Endothelial cell of umbilical vein (primary cell): ENCODE measurements at regions not wholly inside any gene's neighbourhood (a gene's known extent, or its start where the extent isn't known, plus 50 kb on each side); places are given as distances from the start of the nearest gene placed in this dataset.

Source experiments
- BruUV-seq: library from RNA; stranded (reverse); fragments of 400-500 nt; replicated peaks from 2 replicates; lab custom pipeline; 2021; lab: Mats Ljungman, UMichigan
- CTCF ChIA-PET: fragments of 300-600, 350-600 bp; sonication (Branson Sonifier 250); formaldehyde crosslinking; loops from one replicate; lab custom pipeline; 2021; ENCODE audit warnings: antibody characterized with exemption, inconsistent platforms; lab: Charles Lee
- POLR2A ChIA-PET: fragments of 300-600, 350-600 bp; sonication (Branson Sonifier 250); formaldehyde crosslinking; loops from one replicate; lab custom pipeline; 2021; ENCODE audit warnings: antibody characterized with exemption, inconsistent platforms; lab: Charles Lee
- DNase-seq: peaks from one replicate; pipeline ENCODE4 v3.0.0-alpha.2; 2011; ENCODE audit warnings: low read depth, low spot score
- FAIRE-seq: peaks from 2 replicates; lab custom pipeline; 2011; peaks lifted over from hg19 to GRCh38; lab: Jason Lieb, UNC
- H2AFZ ChIP-seq: 2 replicates; pipeline ENCODE4 v1.6.0; 2012; ENCODE audit warnings: low read depth, low read length, control low read depth, inconsistent platforms
- H3K27ac ChIP-seq: 2 replicates; pipeline ENCODE4 v1.5.1; 2011; ENCODE audit warnings: low read depth, mild to moderate bottlenecking, control low read depth, low read length, moderate library complexity; ENCODE audit not compliant: insufficient read depth
- H3K27me3 ChIP-seq, 2 experiments: 2 replicates each; pipeline versions ENCODE4 v1.6.0 to v1.6.1; 2011; ENCODE audit warnings: low read length in 2 of 2, mixed read lengths in 1 of 2; ENCODE audit not compliant: control insufficient read depth in 2 of 2, insufficient read depth in 2 of 2
- H3K36me3 ChIP-seq, 2 experiments: 2 replicates in 1 of 2; 3 replicates in 1 of 2; pipeline ENCODE4 v1.5.1; 2011; ENCODE audit warnings: low read length in 2 of 2, mild to moderate bottlenecking in 1 of 2, moderate library complexity in 1 of 2; ENCODE audit not compliant: control insufficient read depth in 2 of 2, insufficient read depth in 2 of 2; ENCODE audit errors: extremely low read depth in 1 of 2
- H3K4me1 ChIP-seq: 3 replicates; pipeline ENCODE4 v1.5.1; 2011; ENCODE audit warnings: mild to moderate bottlenecking, low read length; ENCODE audit not compliant: control insufficient read depth, insufficient read depth; ENCODE audit errors: extremely low read depth
- H3K4me2 ChIP-seq: 2 replicates; pipeline ENCODE4 v1.6.1; 2011; ENCODE audit warnings: low read length, control low read depth, mixed read lengths; ENCODE audit not compliant: insufficient read depth
- H3K4me3 ChIP-seq, 3 experiments: fragments of 200-600 bp in 1 of 3; sonication (generic), shearing (Covaris generic) in 1 of 3; replicated peaks in 1 of 3; 2 replicates each; pipeline ENCODE4 v1.5.1; 2011 to 2016; ENCODE audit warnings: control low read depth in 3 of 3, low read length in 3 of 3, mild to moderate bottlenecking in 2 of 3, inconsistent platforms in 1 of 3, low read depth in 1 of 3, moderate library complexity in 1 of 3; ENCODE audit not compliant: insufficient read depth in 1 of 3
- H3K79me2 ChIP-seq: 2 replicates; pipeline ENCODE4 v1.6.0; 2012; ENCODE audit warnings: low read length, inconsistent platforms; ENCODE audit not compliant: control insufficient read depth, insufficient read depth
- H3K9ac ChIP-seq: replicated peaks from 2 replicates; pipeline ENCODE3; 2011; ENCODE audit warnings: low read length, control low read depth; ENCODE audit not compliant: insufficient read depth; ENCODE audit errors: extremely low read depth
- H3K9me1 ChIP-seq: replicated peaks from 3 replicates; pipeline ENCODE4 v1.6.0; 2011; ENCODE audit warnings: mild to moderate bottlenecking, low read length; ENCODE audit not compliant: control insufficient read depth, insufficient read depth; ENCODE audit errors: extremely low read depth
- H3K9me3 ChIP-seq: replicated peaks from 2 replicates; pipeline ENCODE4 v1.5.1; 2012; ENCODE audit warnings: low read length, inconsistent platforms; ENCODE audit not compliant: control insufficient read depth, insufficient read depth
- H4K20me1 ChIP-seq: replicated peaks from 2 replicates; pipeline ENCODE3; 2011; ENCODE audit warnings: mild to moderate bottlenecking, low read length; ENCODE audit not compliant: control insufficient read depth, insufficient read depth; ENCODE audit errors: extremely low read depth
- CTCF ChIP-seq, 2 donors: IDR thresholded peaks; 1 replicate in 1 of 2; 2 replicates in 1 of 2; pipeline ENCODE4 v1.5.1; 2011; ENCODE audit warnings: low read length in 2 of 2, mild to moderate bottlenecking in 2 of 2, moderate library complexity in 2 of 2, control low read depth in 1 of 2, inconsistent platforms in 1 of 2, low read depth in 1 of 2; ENCODE audit not compliant: insufficient read depth in 1 of 2; ENCODE audit errors: extremely low read depth in 1 of 2
- EZH2 ChIP-seq: IDR thresholded peaks from 2 replicates; pipeline ENCODE4 v1.6.1; 2012; ENCODE audit warnings: borderline replicate concordance, low read depth, mild to moderate bottlenecking, moderate library complexity, low read length, inconsistent platforms; ENCODE audit not compliant: severe bottlenecking
- FOS ChIP-seq: IDR thresholded peaks from 2 replicates; pipeline ENCODE4 v1.6.1; 2011; ENCODE audit warnings: mild to moderate bottlenecking, low read length, moderate library complexity, borderline replicate concordance; ENCODE audit not compliant: insufficient read depth
- GATA2 ChIP-seq: IDR thresholded peaks from 2 replicates; pipeline ENCODE4 v1.7.0; 2011; ENCODE audit warnings: low read depth, mild to moderate bottlenecking, moderate library complexity, mixed read lengths, low read length; ENCODE audit not compliant: insufficient read length, insufficient read depth
- JUN ChIP-seq: IDR thresholded peaks from 2 replicates; pipeline ENCODE4 v1.6.1; 2011; ENCODE audit warnings: borderline replicate concordance, low read depth; ENCODE audit not compliant: insufficient read length, insufficient read depth
- MYC ChIP-seq: IDR thresholded peaks from one replicate; pipeline ENCODE4 v1.6.1; 2011; ENCODE audit warnings: mild to moderate bottlenecking, low read depth, low read length
- POLR2A ChIP-seq: IDR thresholded peaks from 2 replicates; pipeline ENCODE4 v1.6.1; 2012; ENCODE audit warnings: low read depth, mild to moderate bottlenecking, control low read depth, low read length
- POLR2AphosphoS5 ChIP-seq: IDR thresholded peaks from 2 replicates; pipeline ENCODE4 v1.6.1; 2012; ENCODE audit warnings: low read depth, mild to moderate bottlenecking, control low read depth, low read length, moderate library complexity; ENCODE audit not compliant: insufficient read depth
- dilution Hi-C: fragments of 300-500 bp; cut with MboI; formaldehyde crosslinking; loops from one replicate; pipeline ENCODE4 v1.15.0; 2019; ENCODE audit warnings: low sequenced_read_pairs; ENCODE audit not compliant: extremely low pct_ligation_motif_present
- intact Hi-C: fragments of 100-400 bp; cut with micrococcal nuclease; formaldehyde crosslinking; loops from one replicate; pipeline ENCODE4 v1.10.0; 2022
- TF ChIP-seq, protein P1 (sequence below): IDR thresholded peaks from 2 replicates; pipeline ENCODE4 v1.6.1; 2011; ENCODE audit not compliant: insufficient read depth, insufficient read length

DNA sequence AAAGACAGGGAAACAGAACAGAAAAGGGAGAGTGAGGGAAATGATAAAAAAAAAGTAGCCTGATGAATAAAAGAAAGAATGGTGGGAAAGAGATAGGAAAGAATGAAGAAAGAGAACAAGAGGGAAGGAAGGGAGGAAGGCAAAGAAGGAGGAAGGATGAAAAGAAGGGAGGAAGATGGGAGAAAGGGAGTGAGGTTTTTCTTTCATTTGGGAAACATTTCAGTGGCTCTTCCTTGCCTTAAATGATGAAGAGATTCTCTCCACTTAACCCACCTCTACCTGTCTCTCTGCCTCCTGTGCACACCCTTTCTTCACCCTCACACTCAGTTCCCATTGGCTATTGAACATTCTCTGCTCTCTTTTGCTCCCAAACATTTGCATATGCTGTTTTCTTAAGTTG is 222.1 kb upstream of the DEFB112 start:
- Histone ChIP-seq H3K9ac (no peak overlapping the region), H4K20me1 (no peaks in the 10 kb centered on the region), H3K36me3 (no peaks in the 10 kb centered on the region), H3K4me2 (no peak overlapping the region), H3K4me3 (no peak overlapping the region), H3K27ac (no peak overlapping the region), H3K27me3 (no peaks in the 10 kb centered on the region), H2AFZ (no peak overlapping the region), H3K9me3 (no peaks in the 10 kb centered on the region), H3K9me1 (no peaks in the 10 kb centered on the region), H3K79me2 (no peaks in the 10 kb centered on the region), H3K4me1 (no peaks in the 10 kb centered on the region)
- TF ChIP-seq MYC (no peak), FOS (no peak), EZH2 (no peak), POLR2AphosphoS5 (no peak), JUN (no peak), CTCF (IDR thresholded peaks at IDR 0.05; ENCODE audit: extremely low read depth in 1 of 2, insufficient read depth in 1 of 2, low read depth in 1 of 2, low read length in 2 of 2) (no peak), GATA2 (no peak), POLR2A (no peak)
- TF ChIP-seq, protein P1, sequence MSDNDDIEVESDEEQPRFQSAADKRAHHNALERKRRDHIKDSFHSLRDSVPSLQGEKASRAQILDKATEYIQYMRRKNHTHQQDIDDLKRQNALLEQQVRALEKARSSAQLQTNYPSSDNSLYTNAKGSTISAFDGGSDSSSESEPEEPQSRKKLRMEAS: no peak
- POLR2A ChIA-PET: no interaction called here
- intact Hi-C loops: no loop called here
- DNase-seq: no peak
- CTCF ChIA-PET: no interaction called here
- BruUV-seq: no TSS peak
- no peak for FAIRE-seq
- dilution Hi-C loops: no loop called here
